ENCODE measurements at regions not wholly inside any gene's neighbourhood (a gene's known extent, or its start where the extent isn't known, plus 50 kb on each side); places are given as distances from the start of the nearest gene placed in this dataset.

DNA sequence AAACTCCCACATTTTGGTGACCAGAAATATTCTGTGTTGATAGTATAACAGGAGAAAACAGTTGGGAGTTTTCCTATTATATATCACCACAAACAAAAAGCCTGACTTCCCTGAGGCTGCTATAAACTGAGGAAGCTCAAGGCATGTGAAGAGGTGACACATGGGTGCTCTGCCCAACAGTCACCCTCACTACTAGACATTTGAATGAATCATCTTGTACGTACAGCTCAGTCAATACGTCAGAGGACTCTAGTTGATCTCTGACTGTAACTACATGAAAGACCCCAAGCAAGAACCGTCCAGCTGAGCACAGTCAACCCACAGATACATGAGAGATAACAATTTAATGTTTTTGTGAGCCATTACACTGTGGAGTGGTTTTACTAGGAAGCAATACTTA lies 338.3 kb upstream of the ATP11B start:
- DNase-seq (ENCODE audit: low read depth in 2 of 2): no peak

DNA sequence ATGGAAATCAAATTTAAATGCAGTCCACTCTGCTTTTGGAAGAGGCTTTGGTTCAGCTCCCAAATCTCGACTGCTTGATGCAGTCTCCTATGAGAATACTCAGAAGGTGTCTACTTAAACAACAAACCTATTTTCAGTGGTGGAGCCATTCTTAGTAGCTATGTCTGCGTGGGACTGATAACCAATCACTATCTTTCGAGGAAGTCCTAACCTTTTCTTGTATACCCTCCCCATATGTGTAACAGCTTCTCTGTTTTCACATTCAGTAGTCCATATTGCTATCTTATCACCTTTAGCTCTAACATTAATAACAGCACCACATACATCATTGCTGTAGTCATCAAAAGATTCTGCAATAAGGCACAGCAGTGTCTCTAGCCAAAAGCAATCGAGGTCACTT lies 333.0 kb upstream of the ATP11B start:
- DNase-seq (ENCODE audit: low read depth in 2 of 2): no peak

DNA sequence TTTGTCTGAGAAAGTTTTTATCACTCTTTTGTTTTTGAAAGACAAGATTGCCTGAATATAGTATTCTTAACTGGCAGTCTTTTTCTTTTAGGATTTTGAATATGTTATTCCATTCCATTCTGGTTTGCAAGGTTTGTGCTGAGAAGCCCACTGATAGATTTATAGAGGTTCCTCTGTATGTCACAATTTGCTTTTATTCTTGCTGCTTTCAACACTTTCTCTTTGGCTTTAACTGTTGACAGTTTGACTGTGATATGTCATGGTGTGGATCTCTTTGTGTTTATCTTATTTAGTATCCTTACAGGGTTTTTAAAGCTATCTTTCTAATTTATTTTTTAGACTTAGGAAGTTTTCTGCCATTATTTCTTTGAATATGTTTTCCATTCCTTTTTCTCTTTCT lies 331.2 kb upstream of the ATP11B start:
- DNase-seq (ENCODE audit: low read depth in 2 of 2): no peak

DNA sequence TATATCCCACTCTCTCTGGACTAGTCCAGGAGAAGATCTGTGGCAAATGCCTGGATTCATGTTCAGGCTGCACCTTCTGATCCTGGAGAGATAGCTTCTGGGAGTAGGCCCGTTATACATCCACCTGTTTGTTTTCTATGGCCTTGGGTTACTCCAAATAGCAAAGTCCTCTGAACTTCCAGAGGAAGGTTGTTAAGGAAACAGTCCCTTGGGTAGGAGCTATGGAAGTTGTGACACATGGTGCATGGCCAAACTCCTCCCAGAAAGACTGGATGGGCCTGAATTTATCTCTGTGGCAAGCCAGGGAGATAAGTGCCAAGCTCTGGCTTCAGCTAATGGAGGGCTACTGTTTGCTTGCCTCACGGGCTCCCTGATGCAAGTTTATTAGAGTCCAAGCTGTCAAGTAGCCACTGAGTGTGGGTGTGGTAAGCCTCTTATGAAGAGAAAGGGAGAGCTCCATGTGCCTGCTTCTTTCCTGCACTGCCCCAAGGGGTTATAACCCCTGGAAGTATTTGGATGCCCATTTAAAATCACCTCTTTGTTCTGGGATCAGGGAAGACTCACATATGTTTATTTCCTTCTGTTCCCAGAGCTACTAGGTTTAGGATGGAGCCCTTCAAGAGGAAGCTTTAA lies 328.7 kb upstream of the ATP11B start:
- no peak for DNase-seq (ENCODE audit: low read depth in 2 of 2)

DNA sequence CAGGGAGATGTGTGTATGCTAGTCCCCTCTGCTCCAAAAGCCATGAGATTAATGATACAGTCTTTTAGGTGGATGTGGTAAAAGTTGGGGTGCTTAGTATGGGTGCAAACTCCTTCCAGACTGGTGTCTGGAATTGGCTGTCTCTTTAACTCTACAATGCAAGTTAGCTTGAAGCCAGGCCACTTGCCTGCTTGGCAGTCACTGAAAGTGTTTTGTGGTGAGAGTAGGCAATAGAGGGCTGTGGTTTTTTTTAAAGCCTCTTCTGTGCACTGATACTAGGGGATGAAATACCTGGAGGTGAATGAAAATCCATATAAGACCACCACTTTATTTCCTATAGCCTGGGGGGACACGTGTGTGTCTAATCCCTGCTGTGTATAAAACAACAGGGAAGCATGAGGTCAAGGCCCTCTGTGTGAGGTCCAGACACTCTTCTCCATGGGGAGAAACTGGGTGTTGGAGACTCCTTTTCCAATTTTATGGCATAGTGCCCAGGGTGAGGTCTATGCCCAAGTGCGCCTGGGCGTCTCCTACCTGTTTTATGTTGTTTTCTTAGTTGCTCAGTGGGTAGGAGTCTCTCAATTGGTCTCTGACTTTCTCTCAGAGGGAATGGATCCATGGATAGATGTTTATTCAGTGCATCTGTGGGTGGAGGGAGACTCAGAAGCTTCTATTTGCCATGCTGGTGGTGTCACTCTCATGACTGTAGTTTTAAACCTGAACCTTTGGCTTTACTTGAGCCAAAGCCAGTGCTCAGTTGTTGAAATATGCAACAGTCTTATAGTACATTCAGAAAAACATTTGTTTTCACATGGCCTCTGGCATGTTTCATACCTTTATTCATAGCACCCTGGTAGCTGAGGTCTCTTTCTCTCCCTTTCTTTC lies 327.8 kb upstream of the ATP11B start:
- DNase-seq (ENCODE audit: low read depth in 2 of 2): no peak

DNA sequence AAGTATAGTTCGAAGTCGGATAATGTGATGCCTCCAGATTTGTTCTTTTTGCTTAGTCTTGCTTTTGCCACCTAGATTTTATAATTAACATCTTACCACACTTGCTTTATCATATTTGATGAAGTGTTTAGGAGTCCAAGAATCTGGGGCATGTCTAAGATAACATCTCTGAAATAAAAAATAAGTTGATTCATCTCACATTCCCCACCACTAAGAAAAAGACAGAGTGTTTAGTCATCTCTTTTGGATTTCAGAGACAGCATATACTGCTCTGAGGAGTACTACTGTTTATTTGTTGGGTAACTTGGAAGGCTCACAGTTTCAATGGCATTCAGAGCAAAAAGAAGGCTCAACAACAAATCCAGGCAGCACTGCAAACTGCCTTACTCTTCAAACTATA lies 324.2 kb upstream of the ATP11B start:
- no peak for DNase-seq (ENCODE audit: low read depth in 2 of 2)

DNA sequence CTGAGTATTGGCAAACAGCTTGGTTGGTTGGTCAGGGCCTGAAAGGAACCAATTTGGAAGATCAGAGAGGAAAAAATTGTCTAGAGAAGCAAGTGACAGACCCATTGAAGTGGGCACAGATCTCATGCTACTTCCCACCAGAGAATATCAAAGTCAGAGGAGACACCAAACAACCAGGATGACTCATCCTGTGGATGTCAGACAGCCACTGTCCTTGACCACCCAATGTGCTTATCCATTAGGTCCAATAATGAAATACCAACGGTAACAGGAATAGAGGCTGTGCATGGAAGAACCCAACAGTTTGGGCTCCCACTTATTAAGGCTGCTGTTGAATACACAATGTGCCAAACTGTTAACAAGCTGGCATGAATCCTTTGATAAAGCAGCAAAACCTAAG lies 323.1 kb upstream of the ATP11B start:
- DNase-seq (ENCODE audit: low read depth in 2 of 2): no peak

DNA sequence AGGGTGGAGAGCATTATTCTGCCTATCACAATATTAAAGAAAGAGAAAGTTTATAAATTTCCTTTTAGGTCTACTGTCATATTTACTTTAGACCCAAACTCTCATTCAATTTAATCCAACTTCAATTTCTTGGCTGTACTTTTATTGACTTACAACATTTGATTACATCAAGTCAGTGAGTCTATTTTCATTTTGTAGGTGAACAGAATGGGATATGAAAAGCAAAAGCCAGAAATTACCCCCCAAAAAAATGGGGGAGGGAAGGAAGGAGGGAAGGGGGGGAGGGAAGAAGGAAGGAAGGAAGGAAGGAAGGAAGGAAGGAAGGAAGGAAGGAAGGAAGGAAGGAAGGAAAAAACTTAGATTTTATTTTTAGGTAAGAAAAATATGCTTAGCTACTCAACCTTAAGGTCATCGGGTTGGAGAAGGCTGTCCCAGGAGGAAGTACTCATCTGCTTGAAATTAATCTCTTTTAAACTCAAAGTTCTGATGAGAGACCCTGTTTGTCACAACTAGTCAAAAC lies 320.1 kb upstream of the ATP11B start:
- DNase-seq (ENCODE audit: low read depth in 2 of 2): no peak

DNA sequence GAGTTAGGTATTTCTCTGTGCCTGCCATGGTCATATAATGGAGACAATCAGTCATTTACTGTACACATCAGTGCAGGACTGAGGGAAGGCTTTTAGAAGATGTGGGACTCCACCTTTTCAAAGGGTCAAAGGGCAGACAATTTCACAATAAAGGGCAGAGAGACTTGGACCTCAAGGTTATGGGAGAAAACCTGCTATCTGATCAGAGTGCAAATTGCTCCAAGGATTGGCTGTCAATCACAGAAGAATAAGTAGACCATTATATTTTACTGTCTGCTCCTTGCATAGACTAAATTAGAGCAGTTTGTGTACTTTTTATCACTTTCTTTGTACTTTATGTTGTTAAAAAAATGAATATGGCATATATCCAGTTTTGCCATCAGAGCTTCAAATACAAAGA lies 314.9 kb upstream of the ATP11B start:
- DNase-seq (ENCODE audit: low read depth in 2 of 2): no peak

DNA sequence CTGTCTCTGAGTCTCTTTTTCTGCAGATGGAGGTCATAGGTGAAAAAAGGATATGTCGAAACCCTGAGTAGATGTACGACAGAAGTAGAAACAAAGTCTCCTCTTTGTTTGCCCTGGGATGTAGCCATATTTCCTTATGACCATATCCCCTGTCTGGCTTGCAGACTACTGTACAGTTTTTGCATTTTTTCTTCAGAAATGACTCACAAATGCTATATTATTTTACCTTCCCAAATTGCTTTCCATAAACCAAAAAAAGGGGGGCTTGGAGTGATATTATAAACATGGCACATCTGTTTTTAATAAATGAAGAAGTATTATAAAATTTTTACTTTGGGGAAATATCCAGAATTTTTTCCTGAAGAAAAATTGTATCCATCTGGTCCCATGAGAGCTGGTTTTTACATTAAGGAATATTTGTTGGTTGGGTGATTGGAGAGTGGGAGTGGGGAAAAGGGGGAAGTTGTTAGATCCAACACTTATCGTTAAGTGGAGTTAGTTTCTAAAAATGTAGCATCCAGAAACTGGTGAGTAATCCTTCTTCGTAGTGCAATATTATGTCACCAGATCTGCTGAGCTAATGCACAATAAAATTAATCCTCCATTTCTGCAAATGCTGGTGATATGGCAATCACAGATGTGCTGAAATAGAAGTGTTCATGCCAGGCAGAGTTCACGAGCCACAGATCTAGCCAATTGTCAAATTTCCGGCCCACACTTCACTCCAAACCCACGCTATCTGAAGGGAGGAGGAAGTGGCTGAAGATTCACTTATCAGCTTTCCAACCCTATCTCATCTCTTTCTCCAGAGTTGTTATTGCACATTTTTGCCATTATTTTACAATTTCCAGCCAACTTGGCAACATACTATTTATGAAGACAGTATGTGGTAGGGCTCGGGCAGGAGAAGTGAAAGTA lies 313.6 kb upstream of the ATP11B start:
- peak; percentile 51 to 57 for DNase-seq (ENCODE audit: low read depth in 2 of 2)

DNA sequence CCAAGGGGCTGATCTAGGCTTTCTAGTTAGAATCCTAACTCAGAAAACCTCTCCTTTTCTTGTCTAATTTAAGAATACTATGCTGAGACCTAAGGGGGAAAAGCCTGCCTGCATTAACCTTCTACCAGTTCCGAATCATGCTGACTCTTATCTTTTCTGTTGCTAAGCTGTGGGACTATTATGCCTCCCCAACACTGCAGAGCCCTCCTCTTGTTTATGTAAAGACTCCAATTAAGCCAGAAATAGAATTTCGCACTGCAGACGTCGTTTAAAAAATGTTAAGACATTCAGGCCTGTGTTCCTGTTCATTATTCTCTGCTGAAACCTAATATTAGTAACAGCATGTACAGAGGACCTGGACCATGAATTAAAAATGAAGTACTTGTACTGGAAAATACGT lies 310.6 kb upstream of the ATP11B start:
- no peak for DNase-seq (ENCODE audit: low read depth in 2 of 2)

DNA sequence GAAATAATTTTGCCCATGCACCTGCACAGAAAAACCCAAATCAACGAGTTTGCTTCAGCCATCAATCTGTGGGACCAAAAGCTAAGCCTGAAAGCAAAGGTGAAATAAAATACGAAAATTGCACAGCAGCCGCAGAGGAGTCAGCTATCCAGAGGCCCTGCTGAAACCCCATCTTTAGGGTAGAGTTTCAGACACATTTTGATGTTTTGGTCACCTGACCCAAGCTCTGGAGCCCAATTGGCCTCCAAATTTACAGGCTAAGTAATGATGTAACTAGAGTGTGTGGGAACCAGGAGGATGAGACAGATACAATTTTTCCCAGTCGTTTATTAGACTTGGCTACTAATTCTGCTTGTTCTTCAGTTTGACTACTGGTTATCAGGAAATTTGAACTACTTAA lies 308.6 kb upstream of the ATP11B start:
- DNase-seq (ENCODE audit: low read depth in 2 of 2): no peak

DNA sequence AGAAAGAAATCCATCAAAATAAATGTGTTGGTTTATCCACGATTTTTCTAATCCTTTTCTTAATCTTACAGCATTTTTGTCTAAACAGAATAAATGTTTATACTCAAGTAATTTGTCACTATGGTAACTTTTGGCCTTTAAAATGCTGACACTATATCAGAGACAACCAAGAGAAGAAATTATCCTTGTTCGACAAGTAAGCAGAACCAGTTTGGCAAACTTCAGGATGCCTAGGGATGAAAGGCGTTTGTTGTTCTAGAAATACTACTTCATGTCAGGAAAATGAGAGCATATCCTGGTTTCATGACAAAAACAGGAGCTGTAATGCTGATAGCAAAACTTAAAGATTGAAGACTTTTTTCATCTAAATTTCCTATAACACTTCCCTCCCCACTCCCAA lies 308.0 kb upstream of the ATP11B start:
- no peak for DNase-seq (ENCODE audit: low read depth in 2 of 2)

DNA sequence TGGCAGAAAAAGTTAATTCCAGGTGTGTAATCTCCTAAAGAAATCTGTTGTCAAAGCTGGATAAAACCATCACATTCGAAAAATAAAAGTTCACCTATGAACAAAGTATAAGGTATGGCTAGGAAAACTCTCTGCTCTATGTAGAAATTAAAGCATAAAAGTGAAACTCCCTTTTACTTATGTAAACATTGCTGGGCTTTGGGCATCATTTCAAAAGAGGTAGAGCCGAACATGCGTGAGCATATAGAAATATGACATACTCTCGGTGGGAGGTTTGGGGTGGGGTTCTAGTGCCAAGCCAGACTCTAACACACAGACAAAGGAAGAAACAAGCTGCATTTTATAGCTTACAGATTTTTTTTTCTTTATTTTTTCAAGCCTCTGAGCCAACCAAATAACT lies 306.8 kb upstream of the ATP11B start:
- DNase-seq (ENCODE audit: low read depth in 2 of 2): no peak

DNA sequence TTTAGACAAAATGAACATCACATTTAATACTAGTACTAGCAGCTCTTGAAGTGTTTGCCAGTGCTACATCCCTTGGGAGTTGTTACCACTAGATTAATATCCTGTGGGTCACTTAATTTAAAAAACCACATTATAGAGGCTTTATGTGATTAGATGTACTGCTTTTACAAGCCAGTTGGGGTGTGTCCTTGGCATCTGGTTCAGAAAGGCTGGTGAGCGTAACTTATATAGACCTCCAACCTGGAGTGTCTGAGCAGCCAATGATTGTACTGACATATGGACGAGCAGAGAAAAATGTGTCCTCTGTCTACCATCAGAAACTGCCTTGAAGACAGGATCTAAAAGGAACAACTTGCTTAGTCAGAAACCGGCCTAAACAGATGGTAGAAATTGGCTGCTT lies 306.2 kb upstream of the ATP11B start:
- DNase-seq (ENCODE audit: low read depth in 2 of 2): no peak

DNA sequence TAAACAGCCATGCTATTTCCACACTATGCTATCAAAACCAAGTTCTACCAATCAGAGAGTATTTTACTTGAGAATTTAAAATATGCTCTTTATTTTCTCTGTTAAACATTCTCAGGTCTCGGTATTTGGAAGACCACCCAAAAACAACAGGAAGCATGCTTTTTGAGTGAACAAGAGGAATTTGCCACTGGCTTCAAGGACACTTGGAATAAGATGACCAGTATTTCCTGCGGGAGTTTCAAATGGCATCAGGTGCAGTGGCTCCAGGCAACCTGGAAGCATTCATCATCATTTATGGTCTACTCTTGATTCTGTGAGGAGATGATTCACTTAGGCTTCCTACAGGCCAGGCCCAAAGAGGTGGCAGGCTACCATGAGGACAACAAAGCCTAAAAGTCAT lies 305.7 kb upstream of the ATP11B start:
- DNase-seq (ENCODE audit: low read depth in 2 of 2): no peak

DNA sequence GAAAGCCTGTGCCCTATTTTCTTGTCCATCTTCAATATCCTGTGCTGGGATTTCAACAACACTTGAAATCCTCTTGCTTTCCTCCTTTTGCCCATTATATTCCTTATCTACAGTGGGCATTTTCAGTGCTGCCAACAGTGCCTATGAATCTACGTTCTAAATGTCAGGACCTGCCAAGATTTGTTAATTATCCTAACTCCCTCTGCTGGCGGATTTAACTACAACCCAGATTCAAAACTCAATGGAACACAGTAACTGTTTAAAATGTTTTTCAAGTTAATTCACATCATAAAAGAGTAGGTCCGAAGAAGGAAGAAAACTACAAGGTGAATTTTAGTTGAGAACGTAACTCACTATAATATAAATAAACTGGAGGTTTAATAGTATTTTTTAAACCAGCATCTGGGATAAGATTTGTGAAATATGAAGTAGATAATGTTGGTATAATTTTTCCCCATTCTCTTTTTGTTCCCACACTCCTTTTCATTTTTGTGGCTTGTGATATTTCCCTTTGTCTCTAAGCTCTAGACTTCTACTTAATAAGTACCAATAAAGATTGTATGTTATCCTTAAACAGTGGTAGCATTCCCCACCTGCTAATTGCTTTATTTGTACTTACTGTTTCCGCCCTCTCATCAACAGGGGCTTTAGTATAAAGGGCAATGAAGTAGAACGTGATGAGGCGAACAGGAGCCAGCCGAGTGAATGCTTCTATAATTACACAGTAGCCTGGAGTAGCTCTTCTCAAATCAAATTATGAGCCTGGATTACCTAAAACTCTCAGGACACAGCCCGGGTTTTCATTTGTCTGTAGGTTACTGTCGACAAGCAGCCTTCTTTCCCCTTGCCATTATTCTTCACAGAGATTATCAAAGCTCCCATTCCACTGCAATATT lies 302.5 kb upstream of the ATP11B start:
- no peak for DNase-seq (ENCODE audit: low read depth in 2 of 2)

DNA sequence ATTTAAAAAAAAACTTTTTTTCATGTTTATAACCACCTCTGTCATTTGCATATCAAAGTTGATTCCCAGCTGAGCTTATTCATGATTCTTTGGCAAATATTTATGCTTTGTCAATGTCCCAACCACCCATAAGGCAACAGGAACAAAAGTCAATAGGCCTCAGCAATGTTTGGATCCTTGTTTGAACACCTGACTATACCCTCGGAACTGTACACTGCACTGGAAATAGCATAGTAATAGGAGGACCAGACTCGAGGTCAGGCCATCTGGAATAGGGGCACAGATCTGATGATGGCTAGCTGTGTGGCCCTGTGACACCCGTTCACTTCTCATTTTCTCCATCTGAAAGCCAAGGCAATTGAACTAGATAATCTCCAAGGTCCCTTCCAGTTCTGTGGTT lies 301.7 kb upstream of the ATP11B start:
- no peak for DNase-seq (ENCODE audit: low read depth in 2 of 2)

DNA sequence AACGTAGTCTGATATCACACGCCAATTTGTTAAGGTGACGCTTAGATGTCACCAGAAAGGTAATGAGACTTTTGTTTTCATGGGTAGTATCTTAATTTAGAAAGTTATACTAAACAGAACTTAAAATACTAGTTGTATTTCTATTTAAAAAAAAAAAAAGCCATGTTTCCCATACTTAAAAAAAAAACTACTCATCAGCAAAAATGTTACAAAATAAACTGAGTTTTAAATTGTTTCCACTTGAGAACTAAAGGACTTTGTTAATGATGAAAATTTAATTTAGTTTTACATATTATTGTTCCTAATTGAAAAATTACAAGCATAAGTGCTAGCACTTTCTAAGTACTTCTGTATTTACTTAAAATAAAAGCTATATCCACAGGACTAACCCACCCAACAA lies 300.8 kb upstream of the ATP11B start:
- no peak for DNase-seq (ENCODE audit: low read depth in 2 of 2)

DNA sequence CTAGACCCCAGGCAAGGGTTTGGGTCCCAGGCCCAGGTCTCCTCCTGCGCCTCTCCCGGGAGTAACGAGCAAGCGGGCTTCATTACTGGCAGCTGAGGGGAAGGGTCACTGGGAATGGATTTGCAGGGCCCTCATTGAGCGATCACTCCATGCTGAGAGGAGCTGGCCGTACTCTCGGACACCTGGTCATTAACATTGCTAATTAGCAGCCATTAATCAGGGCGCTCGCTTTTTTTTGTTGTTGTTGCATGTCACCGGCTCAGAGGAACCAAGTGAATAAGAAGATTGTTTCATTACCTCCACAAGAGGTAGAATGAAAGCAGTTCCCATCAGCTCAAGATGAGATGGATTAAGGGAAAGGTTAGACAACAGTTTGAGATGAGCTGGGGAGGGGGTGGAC lies 293.0 kb upstream of the ATP11B start:
- no peak for DNase-seq (ENCODE audit: low read depth in 2 of 2)

DNA sequence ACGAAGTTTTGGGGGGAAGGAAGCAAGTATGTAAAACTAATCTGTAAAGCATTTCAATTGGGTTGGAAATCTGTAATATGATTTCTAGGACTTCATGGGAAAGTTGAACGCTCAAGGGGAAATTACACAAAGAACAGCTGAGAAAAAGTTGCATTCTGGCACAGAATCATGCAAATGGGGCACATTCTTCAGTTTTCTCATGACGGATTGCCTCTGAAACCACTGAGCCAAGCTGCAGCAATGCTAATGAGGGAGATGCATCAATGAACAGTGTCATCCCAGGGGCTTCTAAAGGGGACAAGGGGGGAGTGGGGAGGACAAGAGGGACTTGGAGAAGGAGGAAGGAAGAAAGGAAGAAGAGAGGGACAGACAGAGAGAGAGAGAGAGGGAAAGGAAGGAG lies 291.4 kb upstream of the ATP11B start:
- no peak for DNase-seq (ENCODE audit: low read depth in 2 of 2)
